T-cell (primary cell): ENCODE measurements at regions not wholly inside any gene's neighbourhood (a gene's known extent, or its start where the extent isn't known, plus 50 kb on each side); places are given as distances from the start of the nearest gene placed in this dataset.

Experiments used
- ATAC-seq, 4 experiments: fragments of 200-7000 bp in 3 of 4; fragments of 150-1000 bp in 1 of 4; cut with Tn5 transposase; replicated peaks in 1 of 4; 1 replicate in 3 of 4; 2 replicates in 1 of 4; pipeline ENCODE4 v1.10.0; 2021; ENCODE audit warnings: moderate library complexity in 3 of 4, mild to moderate bottlenecking in 2 of 4, moderate number of reproducible peaks in 1 of 4
- CTCF ChIA-PET, 2 donors: fragments of 300-600 bp; sonication (Branson Sonifier 250); formaldehyde crosslinking; loops; one replicate each; lab custom pipeline; 2022; ENCODE audit warnings: antibody characterized with exemption in 2 of 2; lab: Charles Lee
- POLR2A ChIA-PET, 2 donors: fragments of 300-600 bp; sonication (Branson Sonifier 250); formaldehyde crosslinking; loops; one replicate each; lab custom pipeline; 2022; ENCODE audit warnings: antibody characterized with exemption in 2 of 2; lab: Charles Lee
- DNase-seq, 35 experiments: peaks; one replicate each; pipeline versions ENCODE4 v3.0.0 to v3.0.0-alpha.2; 2013 to 2023
- H3K27ac ChIP-seq: one replicate; pipeline ENCODE4 v1.5.1; 2013; ENCODE audit warnings: low read length
- H3K27me3 ChIP-seq, 2 experiments: replicated peaks in 1 of 2; 1 replicate in 1 of 2; 2 replicates in 1 of 2; pipeline versions ENCODE4 v1.6.1 to v1.7.0; 2013; ENCODE audit warnings: low read length in 1 of 2, mixed read lengths in 1 of 2; ENCODE audit not compliant: control insufficient read depth in 2 of 2, insufficient read depth in 2 of 2; ENCODE audit errors: extremely low read depth in 1 of 2
- H3K36me3 ChIP-seq, 2 donors: 1 replicate in 1 of 2; 2 replicates in 1 of 2; pipeline versions ENCODE4 v1.6.1 to v1.7.0; 2013; ENCODE audit warnings: low read length in 1 of 2; ENCODE audit not compliant: control insufficient read depth in 2 of 2, insufficient read depth in 1 of 2; ENCODE audit errors: extremely low read depth in 1 of 2
- H3K4me1 ChIP-seq, 2 experiments: 1 replicate in 1 of 2; 2 replicates in 1 of 2; pipeline versions ENCODE4 v1.6.1 to v1.7.0; 2013; ENCODE audit warnings: low read length in 2 of 2, mixed read lengths in 1 of 2; ENCODE audit not compliant: insufficient read depth in 2 of 2, control insufficient read depth in 1 of 2; ENCODE audit errors: extremely low read depth in 1 of 2
- H3K4me3 ChIP-seq, 2 donors: 1 replicate in 1 of 2; 2 replicates in 1 of 2; pipeline versions ENCODE4 v1.5.1 to v1.7.0; 2013; ENCODE audit warnings: mild to moderate bottlenecking in 2 of 2, low read length in 1 of 2, moderate library complexity in 1 of 2; ENCODE audit not compliant: control insufficient read depth in 1 of 2; ENCODE audit errors: extremely low read depth in 1 of 2
- H3K9me3 ChIP-seq: 2 replicates; pipeline ENCODE4 v1.7.0; 2013
- H3K27ac Mint-ChIP-seq, 2 donors: one replicate each; pipeline ENCODE4 v1.8.0; 2020 to 2021; ENCODE audit warnings: mild to moderate bottlenecking in 2 of 2, mixed read lengths in 2 of 2
- H3K27me3 Mint-ChIP-seq, 2 donors: one replicate each; pipeline ENCODE4 v1.8.0; 2021 to 2022; ENCODE audit warnings: mixed read lengths in 2 of 2
- H3K36me3 Mint-ChIP-seq: one replicate; pipeline ENCODE4 v1.8.0; 2021; ENCODE audit warnings: mixed read lengths
- H3K4me1 Mint-ChIP-seq, 3 donors: one replicate each; pipeline ENCODE4 v1.8.0; 2020 to 2022; ENCODE audit warnings: mixed read lengths in 3 of 3, mild to moderate bottlenecking in 1 of 3
- H3K4me3 Mint-ChIP-seq, 3 donors: one replicate each; pipeline ENCODE4 v1.8.0; 2020 to 2022; ENCODE audit warnings: mild to moderate bottlenecking in 3 of 3, mixed read lengths in 3 of 3, moderate library complexity in 3 of 3
- H3K9me3 Mint-ChIP-seq, 3 donors: one replicate each; pipeline ENCODE4 v1.8.0; 2020 to 2022; ENCODE audit warnings: mixed read lengths in 3 of 3
- WGBS: methylation state at CpG from one replicate; pipeline ENCODE4 v1.1.5; 2013; ENCODE audit warnings: missing lambda C conversion rate; ENCODE audit not compliant: insufficient coverage; 5-methylcytosine and 5-hydroxymethylcytosine counted together

DNA sequence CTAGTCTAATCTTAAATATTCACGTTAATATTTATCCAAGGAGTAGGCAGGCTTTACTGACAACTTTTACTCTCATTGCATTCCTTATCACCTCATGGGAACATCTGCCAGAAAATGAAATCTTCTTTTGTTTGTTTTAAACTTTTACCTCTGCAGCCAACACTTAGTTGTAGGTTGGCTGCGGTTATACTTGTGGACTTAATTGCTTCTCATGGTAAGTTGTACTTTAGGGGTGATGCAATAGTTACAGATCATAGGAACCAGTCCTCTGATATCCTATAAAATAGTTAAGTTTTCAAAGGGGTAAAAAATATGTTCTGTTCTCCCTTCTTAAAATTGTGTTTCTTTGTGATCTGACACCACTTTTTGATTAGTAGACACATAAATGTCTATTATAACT, 321.9 kb downstream of the ZPLD1 start:
- Histone ChIP-seq H3K4me3 (no peak overlapping the region), H3K4me1 (no peaks in the 10 kb centered on the region), H3K27me3 (no peaks in the 10 kb centered on the region), H3K27ac (no peak overlapping the region), H3K9me3 (no peaks in the 10 kb centered on the region), H3K36me3 (no peaks in the 10 kb centered on the region)
- DNase-seq (no peak), ATAC-seq (no peak)
- ChIA-PET CTCF (no interaction called here), POLR2A (interaction anchor here in 1 of 2 donors (0.7 kb wide), 1 partner anchor 271 kb away, joined by 4 read pairs; no protein-coding TSS in a partner anchor)
- Mint-ChIP-seq H3K27me3 (peaks cover 0 to 4% of the 10 kb centered on the region in 2 donors), H3K4me3 (no peak overlapping the region), H3K27ac (no peak overlapping the region), H3K4me1 (no peaks in the 10 kb centered on the region), H3K9me3 (no peaks in the 10 kb centered on the region), H3K36me3 (no peaks in the 10 kb centered on the region)
- WGBS: no CpG with 5 or more reads among the region's 2 CpGs

DNA sequence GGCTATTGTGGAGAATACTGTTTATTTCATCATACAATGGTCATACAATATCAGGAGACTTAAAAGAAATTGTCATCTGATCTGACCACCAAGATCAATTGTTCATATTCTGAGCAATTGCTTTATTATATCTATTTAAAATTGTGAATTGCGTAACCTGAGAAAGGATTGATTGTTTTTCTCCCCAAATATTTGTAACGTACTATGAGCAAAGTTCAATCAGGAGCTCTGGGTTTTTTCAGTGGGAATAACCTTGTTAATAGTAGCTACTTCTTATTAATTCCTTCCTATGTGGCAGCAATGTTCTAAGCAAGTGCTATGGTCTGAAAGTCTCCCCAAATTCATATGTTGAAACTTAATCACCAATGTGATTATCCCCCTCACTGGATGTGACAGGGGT, 323.1 kb downstream of the ZPLD1 start:
- no peak overlapping the region for H3K4me3 Mint-ChIP-seq
- ChIA-PET POLR2A (no interaction called here), CTCF (no interaction called here)
- Histone ChIP-seq H3K4me3 (no peak overlapping the region), H3K27me3 (no peaks in the 10 kb centered on the region), H3K27ac (no peak overlapping the region), H3K4me1 (no peaks in the 10 kb centered on the region), H3K9me3 (no peaks in the 10 kb centered on the region), H3K36me3 (no peaks in the 10 kb centered on the region)
- H3K27ac Mint-ChIP-seq: no peak overlapping the region
- H3K36me3 Mint-ChIP-seq: no peaks in the 10 kb centered on the region
- WGBS: no CpG with 5 or more reads among the region's 2 CpGs
- no peak for ATAC-seq
- H3K9me3 Mint-ChIP-seq: no peaks in the 10 kb centered on the region
- H3K27me3 Mint-ChIP-seq: peaks cover 0 to 4% of the 10 kb centered on the region in 2 donors
- H3K4me1 Mint-ChIP-seq: no peaks in the 10 kb centered on the region
- no peak for DNase-seq

DNA sequence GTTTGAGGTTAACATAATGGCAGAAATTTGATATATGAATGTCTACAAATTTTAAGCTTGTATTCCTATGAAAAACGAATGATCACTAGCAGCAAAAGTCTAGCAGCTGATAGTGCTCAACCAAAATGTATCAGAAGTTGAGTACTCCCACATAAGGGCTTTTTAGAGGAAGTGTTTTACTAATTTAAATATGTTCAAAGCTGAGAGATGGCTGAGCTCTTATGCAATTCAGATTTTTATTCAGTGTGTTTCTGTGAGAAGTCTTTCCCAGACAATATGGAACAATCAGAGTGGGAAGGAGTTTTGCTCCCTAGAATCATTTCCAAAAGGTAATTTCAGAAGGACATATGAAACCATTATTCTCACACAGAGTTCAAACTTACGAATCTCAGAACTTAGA, 327.0 kb downstream of the ZPLD1 start:
- no peaks in the 10 kb centered on the region for H3K9me3 Mint-ChIP-seq
- H3K27me3 Mint-ChIP-seq: peaks cover 0 to 4% of the 10 kb centered on the region in 2 donors
- Histone ChIP-seq H3K4me3 (no peak overlapping the region), H3K9me3 (no peaks in the 10 kb centered on the region), H3K27me3 (no peaks in the 10 kb centered on the region), H3K27ac (no peak overlapping the region), H3K36me3 (no peaks in the 10 kb centered on the region), H3K4me1 (no peaks in the 10 kb centered on the region)
- ChIA-PET CTCF (interaction anchor here in 1 of 2 donors (0.6 kb wide), 1 partner anchor 90 kb away, joined by 3 read pairs; no protein-coding TSS in a partner anchor), POLR2A (no interaction called here)
- ATAC-seq: no peak
- no peaks in the 10 kb centered on the region for H3K36me3 Mint-ChIP-seq
- H3K4me3 Mint-ChIP-seq: no peak overlapping the region
- no peak for DNase-seq
- H3K27ac Mint-ChIP-seq: no peak overlapping the region
- whole genome bisulfite sequencing: no CpG with 5 or more reads among the region's 2 CpGs
- H3K4me1 Mint-ChIP-seq: no peaks in the 10 kb centered on the region

DNA sequence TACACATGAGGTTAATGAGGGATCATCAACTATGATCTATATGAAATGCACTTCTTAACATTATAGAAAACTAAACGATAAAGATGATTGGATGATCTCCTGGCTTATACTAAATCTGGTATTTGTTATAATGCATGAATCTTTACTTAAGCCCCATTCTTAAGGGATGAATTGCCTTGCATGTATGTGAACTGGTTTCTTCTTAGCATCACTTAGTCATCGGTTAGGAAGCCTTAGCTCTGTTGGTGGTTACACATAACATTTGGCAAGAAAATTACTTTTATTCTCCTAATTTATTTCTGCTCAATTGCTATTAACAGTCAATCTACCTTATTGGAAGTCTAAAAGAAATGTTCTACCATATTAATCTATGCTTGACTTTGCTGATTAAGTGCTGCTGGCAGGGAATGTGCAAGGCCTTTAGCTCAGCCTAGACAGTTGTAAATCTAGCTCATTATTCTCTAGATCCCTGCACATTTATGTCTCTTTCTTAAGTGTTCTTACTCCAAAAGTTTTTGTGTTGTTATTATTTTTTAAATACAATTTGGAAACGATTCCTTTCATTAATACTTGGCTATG, 356.0 kb downstream of the ZPLD1 start:
- Mint-ChIP-seq H3K4me1 (no peaks in the 10 kb centered on the region), H3K27ac (no peak overlapping the region), H3K9me3 (no peaks in the 10 kb centered on the region), H3K36me3 (no peaks in the 10 kb centered on the region), H3K27me3 (no peaks in the 10 kb centered on the region), H3K4me3 (no peak overlapping the region)
- H3K27ac ChIP-seq: no peak overlapping the region
- ATAC-seq: no peak
- CTCF ChIA-PET: no interaction called here
- no peaks in the 10 kb centered on the region for H3K9me3 ChIP-seq
- no peak overlapping the region for H3K4me3 ChIP-seq
- DNase-seq: no peak
- H3K27me3 ChIP-seq: no peaks in the 10 kb centered on the region
- WGBS: 80% methylated on average over 1 of the region's 3 CpGs
- H3K36me3 ChIP-seq: no peaks in the 10 kb centered on the region
- POLR2A ChIA-PET: no interaction called here
- no peaks in the 10 kb centered on the region for H3K4me1 ChIP-seq

DNA sequence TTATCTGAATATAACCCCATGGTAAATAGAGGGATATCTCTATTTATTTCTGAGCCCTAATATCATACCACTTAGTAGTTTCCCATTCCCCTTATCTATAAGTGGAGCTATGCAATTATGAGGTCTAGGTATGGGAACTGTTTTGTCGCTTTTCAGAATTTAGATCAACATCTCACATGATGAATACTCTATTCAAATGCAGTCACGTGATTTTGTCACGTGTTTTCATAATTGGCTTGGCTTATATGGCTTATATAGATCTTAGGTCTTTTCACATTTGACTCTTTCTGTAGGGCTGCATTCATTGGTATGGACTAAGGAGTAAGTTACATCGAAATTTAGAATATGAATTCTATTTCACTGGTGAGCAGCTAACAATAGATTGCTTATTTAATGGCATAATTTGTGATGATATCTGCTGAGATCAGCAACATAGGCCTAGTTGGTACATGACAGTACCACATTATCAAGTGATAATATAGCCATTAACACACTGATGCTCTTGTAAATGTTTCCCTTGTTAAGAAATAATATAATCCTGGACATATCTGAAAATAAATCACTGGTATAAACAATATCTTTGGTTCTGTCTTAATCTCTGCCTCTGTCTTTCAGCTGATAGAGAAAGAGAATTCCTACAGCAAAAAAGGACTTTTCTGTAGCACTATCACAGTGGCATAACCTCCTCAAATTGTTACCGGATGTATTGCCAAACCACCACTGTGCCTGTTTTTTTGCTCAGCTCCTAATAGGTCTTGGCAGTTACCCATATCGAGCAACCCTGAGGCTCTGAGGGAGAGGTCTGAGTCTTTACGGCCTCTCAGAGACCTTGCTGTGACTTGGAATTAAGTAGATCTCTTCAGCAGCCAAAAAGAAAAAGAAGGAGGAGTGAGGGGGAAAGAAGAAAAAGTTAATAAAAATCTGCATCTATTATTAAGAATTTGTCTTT, 357.1 kb downstream of the ZPLD1 start:
- ATAC-seq (no peak), DNase-seq (no peak)
- Histone ChIP-seq H3K4me1 (no peaks in the 10 kb centered on the region), H3K9me3 (no peaks in the 10 kb centered on the region), H3K27me3 (no peaks in the 10 kb centered on the region), H3K27ac (no peak overlapping the region), H3K4me3 (no peak overlapping the region), H3K36me3 (no peaks in the 10 kb centered on the region)
- Mint-ChIP-seq H3K27ac (no peak overlapping the region), H3K36me3 (no peaks in the 10 kb centered on the region), H3K4me1 (no peaks in the 10 kb centered on the region), H3K9me3 (no peaks in the 10 kb centered on the region), H3K4me3 (no peak overlapping the region), H3K27me3 (no peaks in the 10 kb centered on the region)
- ChIA-PET CTCF (no interaction called here), POLR2A (no interaction called here)
- 25% methylated on average over 2 of the region's 7 CpGs for WGBS

DNA sequence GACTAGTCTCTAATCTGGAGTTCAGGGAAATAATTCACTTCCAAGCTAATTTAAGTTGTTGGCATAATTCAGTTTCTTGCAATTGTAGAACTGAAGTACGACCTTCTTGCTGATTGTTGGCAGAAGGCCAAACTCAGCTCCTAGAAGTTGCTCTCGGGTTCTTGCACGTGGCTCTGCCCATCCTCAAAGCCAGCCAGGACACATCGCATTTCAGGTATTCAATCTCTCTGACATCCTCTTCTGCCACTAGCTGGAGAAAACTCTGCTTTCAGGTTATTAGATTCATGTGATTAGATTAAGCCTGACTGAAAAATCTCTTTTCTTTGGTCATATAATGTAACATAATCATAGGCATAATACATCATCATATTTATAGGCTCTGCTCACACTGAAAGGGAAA, 362.0 kb downstream of the ZPLD1 start:
- Histone ChIP-seq H3K27me3 (no peaks in the 10 kb centered on the region), H3K27ac (no peak overlapping the region), H3K4me3 (no peak overlapping the region), H3K36me3 (no peaks in the 10 kb centered on the region), H3K4me1 (no peaks in the 10 kb centered on the region), H3K9me3 (no peaks in the 10 kb centered on the region)
- Mint-ChIP-seq H3K27ac (no peak overlapping the region), H3K4me1 (no peaks in the 10 kb centered on the region), H3K27me3 (no peaks in the 10 kb centered on the region), H3K9me3 (no peaks in the 10 kb centered on the region), H3K36me3 (no peaks in the 10 kb centered on the region), H3K4me3 (no peak overlapping the region)
- DNase-seq (no peak), ATAC-seq (no peak)
- WGBS: 76% methylated on average over 2 of the region's 4 CpGs
- CTCF ChIA-PET: no interaction called here
- POLR2A ChIA-PET: no interaction called here
